GM21619 (cell line): ENCODE measurements at regions not wholly inside any gene's neighbourhood (a gene's known extent, or its start where the extent isn't known, plus 50 kb on each side); places are given as distances from the start of the nearest gene placed in this dataset.
"Not testable (repeated sequence)": the region's sequence is repeated elsewhere in the genome, so short reads cannot be mapped to it uniquely, and the experiment has no call there.

Source experiments
- ATAC-seq: cut with Tn5 transposase; IDR thresholded peaks from one replicate; pipeline ENCODE4 v1.9.1; 2021; ENCODE audit not compliant: unreplicated experiment

DNA sequence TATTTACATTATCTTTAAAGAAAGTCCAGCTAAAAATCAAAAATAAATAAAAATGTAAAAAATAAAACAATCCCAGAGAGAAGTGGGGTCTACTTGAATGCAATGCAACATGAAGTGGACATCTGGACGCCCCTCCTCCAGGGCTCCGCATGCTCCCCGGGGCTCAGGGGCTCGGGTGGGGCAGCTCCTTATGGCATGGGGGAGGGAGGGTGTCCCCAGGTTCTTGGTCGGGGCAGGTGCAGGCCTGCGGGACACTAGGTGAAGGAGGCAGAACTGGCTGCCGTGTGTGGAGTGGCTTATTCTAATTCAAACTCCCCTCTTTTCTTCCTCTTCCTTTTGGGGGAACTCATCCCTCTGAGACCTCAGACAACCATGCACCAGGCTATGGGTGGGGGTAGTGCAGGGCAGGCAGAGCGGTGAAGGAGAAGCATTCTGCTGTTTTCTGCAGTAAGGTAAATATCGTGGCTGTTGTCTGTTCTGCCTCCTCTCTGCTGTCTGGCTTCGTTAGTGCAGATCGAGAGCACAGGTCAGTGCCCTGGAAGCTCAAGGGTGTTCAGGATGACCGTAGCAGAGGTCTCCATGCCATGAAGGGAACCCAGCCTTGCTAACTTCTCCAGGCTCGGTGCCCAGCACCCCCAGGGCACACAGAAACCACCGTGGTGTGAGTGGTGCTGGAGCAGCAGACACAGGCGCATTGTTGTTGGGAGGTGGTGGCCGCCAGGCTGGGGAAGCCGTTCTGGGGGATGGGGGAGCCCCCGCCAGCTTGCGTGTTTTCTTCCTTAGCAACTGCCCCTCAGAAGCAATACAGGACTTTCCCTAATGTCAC lies 82.6 kb downstream of the TTLL2 start:
- no peak for ATAC-seq

DNA sequence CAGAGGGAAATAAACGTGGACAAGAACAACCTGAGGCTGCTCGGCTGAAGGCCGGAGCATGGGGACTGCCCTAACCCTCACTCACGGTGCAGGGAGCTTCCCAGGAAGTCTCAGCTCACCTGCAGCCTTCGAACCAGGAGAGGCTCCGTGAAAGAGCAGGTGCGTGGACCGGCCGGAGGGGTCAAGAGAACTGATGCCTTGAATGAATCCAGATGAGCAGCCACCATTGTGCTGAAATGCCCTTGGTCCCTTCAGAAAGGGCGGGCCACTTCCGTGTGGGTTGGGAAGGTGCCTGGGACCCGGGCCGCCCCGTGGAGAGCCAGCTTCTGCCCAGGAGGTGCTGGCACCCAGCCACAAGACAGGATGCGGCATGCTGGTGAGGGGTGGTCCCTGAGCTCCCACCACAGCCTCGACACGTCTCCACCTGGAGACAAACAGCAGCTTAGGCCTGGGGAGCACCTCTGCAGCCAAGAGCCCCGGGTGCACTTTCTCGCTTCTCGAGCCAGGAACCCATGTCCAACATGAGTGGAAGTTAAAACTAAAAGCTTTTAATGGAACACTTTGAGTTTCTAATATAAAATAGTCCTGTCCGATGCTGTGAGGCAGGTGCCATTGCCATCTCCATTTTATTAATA lies 83.5 kb downstream of the TTLL2 start:
- no peak for ATAC-seq

DNA sequence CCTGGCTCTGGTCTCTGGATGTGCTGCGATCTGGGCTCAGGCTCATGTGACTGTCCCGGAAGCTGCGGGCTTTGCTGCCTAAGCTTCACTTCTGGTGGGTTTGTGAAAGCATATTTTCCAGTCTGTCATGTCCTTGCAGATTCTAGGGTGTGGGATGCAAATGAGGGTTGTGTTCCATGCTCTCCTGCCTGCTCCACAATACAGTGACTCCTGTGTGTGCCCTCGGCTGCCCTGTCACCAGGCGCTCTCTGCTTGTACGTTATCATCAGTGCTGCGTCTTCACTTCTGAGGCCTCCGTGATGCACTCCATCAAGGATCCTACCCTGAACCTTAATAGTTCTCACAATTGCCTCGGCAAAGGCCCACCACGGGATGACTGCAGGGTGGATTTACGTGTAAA lies 84.2 kb downstream of the TTLL2 start:
- ATAC-seq: no peak

DNA sequence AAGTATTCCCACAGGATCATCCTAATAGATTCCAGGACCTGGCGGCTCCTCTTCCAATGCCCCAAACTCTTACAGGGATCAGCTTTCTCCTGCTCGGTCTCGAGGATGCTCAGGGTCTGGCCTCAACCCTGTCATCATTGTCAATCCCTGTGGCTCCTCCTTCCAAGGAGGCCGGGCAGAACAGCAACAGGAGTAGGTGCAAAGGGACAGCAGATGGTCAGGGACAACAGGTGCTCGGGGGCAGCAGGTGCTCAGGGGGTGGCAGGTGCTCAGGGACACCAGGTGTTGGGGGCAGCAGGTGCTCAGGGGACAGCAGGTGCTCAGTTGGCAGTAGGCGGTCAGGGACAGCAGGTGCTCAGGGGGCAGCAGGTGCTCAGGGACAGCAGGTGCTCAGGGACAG lies 84.8 kb downstream of the TTLL2 start:
- no peak for ATAC-seq

DNA sequence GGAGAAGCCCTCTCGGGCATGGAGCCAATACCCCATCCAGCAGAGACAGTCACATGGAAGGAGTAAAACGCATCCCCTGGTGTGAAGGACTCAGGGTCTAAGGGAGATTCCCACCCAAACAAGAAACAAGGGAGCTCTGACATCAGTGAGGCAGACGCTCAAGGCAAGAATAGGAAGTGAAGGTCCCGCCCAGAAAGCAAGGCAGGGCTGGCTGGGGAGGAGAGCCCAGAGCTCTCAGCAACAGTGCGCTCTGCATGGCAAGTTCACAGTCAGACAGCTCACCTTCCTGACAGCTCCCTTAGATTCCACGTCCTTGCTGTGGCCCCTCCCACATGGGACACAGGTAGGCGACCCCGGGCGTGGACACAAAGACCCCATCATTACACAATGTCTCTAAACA lies 85.6 kb downstream of the TTLL2 start:
- no peak for ATAC-seq

DNA sequence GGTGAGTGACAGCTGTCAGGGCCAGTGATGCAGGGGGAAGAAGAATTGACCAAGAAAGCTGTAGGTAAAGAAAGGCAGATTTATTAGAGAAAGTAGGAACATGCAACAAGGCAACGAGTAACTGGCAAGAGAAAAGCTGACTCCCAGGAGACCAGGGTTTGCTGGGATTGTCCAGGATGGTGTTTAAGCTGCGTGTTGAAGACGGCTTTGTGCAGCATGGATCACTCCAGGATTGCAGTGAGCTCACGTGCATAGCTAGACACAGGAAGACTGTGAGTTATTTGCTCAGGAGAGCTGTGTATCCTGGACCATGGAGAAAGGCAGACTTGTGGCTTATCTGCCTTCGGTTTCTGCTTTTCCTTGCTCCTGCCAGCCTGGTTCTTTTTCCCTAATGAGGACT lies 87.6 kb downstream of the TTLL2 start:
- no peak for ATAC-seq

DNA sequence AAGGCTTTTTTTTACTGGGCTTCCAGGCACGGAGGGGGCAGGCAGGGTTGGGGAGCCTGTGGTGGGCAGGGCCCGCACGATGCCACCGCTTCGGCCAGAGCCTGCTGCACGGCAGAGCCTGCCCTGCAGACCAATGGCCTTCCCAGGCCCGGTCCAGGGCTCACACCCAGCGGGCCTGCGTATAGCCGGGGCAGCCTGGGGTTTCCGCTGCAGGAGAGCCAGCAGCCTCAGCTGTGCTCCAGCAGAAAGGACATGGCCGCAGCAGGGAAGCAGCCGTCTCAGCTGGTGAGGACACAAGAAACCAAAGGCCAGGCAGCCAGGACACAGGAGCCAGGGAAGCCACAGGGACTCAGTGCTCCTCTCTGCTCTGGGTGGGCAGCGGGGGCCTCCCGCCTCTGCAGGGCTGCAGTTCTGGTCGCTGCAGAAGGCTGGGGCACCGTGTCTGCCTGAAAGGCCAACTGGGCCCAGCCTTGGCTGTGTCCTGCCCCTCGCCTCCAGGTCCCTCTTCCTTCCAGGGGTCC lies 90.6 kb downstream of the TTLL2 start:
- no peak for ATAC-seq

DNA sequence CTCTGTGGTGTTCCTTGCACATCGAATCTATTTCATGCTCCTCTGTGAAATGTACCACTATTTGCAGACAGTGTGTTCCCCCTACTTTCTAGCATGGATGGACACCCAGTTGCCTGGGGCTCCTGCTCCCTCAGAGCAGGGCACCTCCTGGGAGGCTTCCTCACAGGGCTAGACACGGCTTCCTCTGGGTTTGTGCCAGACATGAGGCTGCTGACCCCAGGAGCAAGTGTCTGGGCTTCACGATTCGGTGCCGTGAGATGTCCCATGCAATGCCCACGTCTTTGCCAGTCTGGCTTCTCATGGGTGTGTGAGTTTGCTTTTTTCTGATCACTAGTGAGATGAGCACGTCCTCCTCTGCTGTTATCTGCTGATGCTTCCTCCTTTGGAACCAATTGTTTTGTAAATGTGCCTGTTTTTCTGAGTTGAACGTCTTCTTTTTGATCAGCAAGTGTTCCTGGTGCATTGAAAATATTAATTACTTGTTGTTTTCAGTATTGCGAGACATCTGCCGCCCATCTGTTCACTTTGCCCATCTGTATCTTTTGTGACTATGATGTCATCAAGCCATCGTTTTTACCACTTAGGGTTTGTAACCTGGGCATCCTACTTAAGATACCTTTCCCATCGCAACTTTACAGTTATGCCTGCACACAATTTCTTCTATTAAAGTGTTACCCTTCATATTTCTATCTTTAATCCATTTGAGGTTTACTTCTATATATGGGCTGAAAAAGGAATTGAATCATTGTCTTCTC lies 92.0 kb downstream of the TTLL2 start:
- no peak for ATAC-seq

DNA sequence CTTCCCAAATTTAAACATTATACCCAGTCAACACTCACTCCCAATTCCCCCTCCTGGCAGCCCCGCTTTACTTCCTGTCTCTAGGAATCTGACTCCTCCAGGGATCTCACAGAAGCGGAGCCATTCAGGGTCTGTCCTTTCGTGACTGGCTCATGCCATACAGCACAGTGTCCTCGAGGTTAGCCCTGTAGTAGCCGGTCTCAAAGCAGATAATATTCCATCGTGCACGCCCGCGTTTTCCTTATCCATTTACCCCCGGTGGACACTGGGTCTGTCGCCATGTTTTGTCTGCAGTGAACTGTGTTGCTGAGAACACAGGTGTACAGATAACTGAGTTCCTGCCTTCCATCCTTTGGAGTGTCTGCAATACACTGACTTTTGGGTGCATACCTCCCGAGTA lies 95.3 kb downstream of the TTLL2 start:
- ATAC-seq: no peak

DNA sequence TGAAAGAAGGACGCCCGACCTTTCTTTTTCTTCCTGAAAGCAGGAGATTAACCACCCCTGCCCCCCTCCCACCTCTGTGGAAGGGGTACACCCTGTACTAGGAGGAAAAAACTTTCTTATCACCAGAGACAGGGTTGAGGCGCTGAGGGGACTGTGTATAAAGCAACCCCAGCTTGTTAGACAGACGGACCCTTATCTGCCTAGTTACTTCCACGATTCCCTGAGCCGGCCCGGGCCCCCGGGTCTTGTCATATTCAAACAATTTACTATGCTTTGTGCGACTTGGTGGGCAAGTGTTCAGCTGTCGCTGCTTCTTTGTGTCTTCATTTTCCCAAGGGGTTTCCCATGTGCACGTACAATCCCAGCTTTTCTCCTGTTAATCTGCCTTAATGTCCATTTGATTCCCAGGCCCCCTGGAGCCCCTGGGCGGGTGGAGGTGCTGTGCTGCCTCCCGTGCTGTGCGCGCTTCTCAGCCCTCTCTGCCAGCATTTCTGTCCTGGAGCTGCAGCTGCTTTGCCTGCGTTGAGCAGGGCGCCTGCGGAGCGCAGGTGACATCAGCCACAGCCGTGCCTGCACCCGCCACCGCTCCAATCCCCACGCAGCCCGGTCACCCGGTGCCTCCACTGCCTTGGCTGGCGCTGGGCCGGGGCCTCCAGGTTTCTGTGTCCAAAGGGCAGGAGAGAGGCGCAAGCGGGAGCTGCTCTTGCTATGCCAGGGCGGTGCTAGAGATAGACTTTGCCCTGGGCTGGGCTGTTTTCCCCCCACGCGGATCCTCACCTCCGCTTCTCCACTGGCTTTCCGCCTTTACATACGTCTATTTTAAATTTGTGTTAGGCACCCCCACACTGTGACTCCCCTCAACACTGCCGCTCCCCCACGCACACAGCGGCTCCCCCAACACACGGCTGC lies 96.2 kb downstream of the TTLL2 start:
- no peak for ATAC-seq

DNA sequence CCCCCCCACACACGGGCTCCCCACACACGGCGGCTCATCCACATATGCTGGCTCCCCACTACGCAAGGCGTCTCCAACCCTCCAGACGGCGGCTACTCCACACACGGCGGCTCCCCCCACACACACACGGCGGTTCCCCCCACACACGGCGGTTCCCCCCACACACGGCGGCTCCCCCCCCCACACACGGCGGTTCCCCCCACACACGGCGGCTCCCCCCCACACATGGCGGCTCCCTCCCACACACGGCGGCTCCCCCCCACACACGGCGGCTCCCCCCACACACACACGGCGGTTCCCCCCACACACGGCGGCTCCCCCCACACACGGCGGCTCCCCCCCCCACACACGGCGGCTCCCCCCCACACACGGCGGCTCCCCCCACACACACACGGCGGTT lies 97.1 kb downstream of the TTLL2 start:
- not testable (repeated sequence) for ATAC-seq

DNA sequence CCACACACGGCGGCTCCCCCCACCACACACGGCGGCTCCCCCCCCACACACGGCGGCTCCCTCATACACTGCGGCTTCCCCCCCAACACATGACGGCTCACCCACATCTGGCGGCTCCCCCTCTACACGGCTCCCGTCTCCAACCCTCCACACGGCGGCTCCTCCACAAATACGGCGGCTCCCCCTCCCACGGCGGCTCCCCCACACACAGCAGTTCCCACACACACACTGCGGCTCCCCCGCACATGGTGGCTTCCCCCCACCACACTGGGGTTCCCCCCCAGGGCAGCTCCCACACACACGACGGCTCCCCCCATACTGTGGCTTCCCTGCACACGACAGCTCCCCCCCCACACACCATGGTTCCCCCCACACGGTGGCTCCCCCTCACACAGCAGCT lies 98.0 kb downstream of the TTLL2 start:
- ATAC-seq: no peak

DNA sequence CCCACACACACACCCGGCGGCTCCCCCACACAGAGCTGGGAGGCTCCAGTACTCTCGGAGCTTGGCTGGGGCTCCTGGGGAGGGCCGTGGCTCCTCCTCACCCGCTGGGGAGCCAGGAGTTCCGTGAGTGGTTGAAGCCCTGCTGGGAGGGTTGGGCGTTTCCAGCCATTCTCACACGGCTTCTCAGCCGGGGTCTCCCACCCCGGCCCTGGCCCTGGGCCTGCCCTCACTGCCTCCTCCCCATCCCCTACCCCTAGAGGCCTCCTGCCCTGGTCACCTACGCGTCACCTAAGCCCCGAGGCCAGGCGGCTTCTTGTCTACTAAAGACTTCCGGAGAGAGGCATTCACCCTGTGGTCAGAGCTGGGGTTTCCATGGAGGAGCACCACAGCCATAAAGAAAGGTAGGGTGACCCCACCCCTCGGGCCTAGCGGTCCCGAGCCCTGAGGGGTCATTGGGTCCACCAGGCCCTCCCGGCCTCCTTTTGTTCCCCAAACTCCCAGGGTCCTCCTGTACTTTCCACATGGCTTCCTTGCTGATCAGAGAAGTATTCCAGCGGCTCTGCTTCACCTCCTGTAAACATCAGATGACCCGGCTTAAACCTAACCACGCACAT lies 99.3 kb downstream of the TTLL2 start:
- ATAC-seq: no peak

DNA sequence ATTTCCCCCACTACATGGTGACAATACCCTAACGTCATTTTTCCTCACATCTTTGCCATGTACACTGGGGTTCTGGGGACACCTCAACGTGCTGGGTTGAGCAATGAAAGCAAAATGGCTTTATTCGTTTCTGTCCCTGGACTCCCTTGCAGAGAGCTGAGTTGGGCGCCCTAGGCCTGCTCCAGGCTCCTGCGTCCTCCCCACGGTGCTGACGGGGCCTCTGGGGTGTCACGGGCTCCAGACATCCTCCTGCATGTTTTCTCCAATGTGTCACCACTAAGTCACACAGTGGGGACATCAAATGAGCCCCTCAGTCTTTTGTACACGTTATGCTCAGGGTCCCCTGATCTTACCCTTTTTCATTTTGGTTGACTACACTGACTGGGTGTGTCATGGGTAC lies 99.8 kb downstream of the TTLL2 start:
- ATAC-seq: no peak

DNA sequence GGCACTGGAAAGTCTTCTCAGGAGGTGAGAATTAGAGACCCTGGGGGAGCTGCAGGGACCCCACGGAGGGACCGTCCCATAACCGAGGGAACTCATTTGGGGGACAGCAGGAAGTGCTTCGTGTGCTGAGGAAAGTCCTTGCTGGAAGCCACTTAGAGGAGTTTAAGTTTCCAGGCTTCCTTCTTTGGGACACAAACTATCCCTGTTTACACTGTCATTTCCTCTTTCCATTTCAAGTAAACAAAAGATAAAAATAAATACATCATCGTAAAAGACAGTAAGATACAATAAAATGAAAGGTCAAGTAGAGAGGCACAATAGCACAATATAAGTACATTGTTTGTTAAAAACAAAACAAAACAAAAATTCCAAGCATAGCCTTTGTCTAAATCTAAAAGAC lies 101.2 kb downstream of the TTLL2 start:
- no peak for ATAC-seq

DNA sequence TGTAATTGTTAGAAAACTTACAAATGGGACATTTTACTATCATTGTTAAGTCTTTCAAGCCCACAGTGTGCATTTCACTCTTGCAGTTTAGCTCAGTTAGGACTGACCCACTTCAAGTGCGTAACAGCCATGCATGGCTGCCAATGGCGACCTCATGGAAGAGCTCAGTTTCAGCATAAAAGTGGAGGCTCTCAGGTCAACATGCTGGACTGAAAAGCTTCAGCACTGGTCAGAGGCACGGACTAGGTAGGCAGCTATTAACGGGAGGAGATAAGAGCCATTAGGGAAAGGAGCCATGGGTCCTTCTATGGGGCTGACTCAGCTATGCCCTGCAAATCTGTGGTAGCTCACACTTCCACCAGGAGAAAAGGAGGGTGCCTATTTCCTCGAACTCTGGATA lies 101.8 kb downstream of the TTLL2 start:
- no peak for ATAC-seq

DNA sequence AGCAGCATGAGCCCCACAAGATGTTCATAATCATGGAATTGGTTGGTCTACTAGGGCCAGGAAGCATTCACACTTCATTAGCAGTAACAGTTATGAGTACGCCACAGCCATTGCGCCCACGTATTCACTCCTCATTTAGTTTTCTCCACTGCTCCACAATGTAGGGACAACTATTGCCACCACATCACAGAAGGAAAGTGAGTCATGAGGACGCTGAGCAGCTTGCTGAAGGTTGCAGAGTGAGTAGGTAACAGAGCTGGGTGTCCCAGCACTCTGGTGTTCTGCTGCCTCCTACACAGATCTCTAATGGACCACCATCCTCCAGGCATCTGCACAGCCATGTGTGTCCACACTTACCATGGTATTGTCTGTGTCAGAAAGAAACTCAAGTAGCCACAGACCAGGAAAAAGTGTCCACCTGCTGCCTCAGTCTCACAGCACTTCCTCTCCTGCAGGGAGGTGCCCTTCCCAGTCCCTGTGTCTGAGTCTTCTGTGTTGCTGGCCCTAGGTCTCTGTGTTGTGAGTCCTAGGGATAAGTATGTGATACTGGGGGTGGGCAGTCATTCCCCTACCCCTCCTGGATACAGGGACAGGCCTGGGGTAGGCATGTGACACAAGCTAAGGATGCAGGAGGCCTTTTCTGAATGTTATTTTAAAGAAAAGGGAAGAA lies 103.9 kb downstream of the TTLL2 start:
- ATAC-seq: no peak

DNA sequence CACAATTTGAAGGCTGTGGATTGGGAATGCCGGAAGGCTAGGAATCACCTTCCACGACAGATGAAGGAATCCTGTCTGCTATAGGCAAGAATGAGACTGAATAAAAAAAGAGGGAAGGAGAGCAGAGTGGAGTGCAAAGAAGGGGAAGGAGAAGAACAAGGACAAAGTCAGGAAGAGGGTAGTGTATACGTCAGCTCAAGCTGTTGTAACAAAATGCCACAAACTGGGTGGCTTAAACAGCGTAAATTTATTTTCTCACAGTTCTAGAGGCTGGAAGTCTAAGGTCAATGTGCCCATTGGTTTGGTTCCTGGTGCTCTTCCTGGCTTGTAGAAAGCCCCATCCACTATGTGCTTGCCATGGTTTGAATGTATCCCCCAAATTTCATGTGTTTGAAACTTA lies 104.5 kb downstream of the TTLL2 start:
- ATAC-seq: no peak

DNA sequence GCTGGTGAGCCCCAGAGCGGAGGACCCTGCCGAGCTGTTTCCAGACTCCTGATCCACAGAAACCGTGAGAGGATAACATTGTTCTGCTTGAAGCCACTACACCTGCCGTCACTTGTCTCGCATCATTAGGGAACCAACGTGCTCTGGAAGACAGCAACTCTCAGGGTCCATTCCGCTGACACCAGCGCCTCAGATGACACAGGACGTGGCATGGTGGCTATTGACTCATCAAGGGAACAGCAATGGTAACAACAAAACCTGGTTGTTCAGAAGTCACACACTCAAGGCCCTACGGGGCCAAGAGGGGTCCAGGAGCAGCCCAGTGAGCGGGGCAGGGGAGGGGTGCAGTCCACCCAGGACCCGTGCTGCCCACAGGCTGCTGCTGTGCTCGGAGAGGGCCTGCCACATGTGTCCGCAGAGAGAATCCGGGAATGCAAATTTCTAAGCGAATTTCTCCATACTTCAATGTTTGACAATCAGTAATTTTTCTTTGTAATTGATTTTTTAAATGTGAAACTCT lies 110.4 kb downstream of the TTLL2 start:
- ATAC-seq: no peak
